ENCODE measurements at regions not wholly inside any gene's neighbourhood (a gene's known extent, or its start where the extent isn't known, plus 50 kb on each side); places are given as distances from the start of the nearest gene placed in this dataset.

GRCh38 chr13:103143432-103143831, 77.2 kb upstream of the SLC10A2 start:
- no peak for DNase-seq

- no peak for DNase-seq
These were observed 75.9 kb upstream of the SLC10A2 start for GRCh38 chr13:103142151-103142550.

GRCh38 chr13:103140001-103140671, 73.9 kb upstream of the SLC10A2 start:
- DNase-seq: peak; percentile 44 to 83 (median 45)

- DNase-seq: no peak
These were observed 68.1 kb upstream of the SLC10A2 start for GRCh38 chr13:103134271-103134670.

DNA sequence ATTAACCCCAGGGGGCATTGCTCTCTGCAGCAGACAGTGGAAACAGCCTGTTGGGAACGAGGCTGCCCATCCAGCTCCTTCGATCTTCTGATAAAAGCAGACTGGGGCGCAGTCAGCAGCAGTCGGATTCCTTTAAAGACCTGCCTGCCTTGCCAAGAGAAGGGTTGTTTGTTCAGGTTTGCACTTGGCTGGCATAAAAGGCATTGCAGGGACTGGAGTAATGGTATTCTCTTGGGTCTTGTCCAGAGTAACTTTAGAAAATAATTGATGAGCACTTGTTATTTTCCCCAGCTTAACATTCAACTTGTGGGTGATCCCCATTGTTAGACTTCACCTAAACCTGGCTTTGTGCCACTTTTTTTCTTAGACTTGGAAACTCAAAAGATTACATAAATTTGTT, 67.3 kb upstream of the SLC10A2 start:
- DNase-seq: no peak

DNA sequence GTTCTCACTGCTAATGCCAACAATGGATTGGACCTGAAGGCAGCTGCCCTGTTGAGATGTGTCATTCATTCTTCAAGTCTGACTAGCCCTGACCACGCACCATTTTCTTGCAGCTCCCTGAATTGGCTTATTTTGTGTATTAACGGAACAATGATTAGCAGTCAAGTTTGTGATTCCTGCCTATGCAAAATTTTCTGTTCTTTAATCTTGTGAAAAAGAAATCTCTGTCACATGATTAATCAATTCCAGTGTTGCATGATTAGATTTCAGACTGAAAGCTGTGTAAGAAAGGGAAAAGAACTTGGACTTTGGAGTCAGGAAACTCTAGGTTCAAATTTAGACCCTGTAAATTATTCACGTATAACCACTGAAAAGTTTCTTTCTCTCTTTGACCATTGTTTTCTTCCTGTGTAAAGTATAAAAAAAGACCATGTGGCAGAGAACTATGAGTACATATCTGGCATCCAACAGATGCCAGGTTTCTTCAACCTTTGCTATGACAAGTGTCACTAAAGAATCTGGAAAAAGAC, 64.5 kb upstream of the SLC10A2 start:
- no peak for DNase-seq

DNA sequence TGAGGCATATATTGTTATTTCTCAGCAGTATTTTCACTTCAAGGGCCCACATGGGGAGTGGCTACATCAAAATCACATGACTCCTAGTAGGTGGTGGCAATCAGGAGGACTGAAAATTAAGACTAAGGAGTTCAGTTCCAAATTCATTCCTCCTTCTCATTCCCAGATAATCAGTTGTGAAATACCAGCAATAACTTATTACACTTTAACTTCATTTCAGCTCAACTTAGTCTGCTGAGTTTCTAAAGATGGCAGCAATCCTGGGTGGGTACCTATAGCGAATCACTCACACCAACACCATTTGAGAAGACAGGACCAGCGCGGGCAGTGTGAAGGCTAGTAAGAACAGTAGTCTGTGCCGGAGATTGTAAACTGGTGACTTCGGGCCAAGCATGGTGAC, 63.9 kb upstream of the SLC10A2 start:
- no peak for DNase-seq

Data from NCI-H1417 (cell line).